NCI-H1694 treated with DMSO at 0.1 percent for 48 hours (cell line): ENCODE measurements at regions not wholly inside any gene's neighbourhood (a gene's known extent, or its start where the extent isn't known, plus 50 kb on each side); places are given as distances from the start of the nearest gene placed in this dataset.

Source experiments
- DNase-seq: peaks from one replicate; lab custom pipeline; 2025; lab: John Stamatoyannopoulos, UW

DNA sequence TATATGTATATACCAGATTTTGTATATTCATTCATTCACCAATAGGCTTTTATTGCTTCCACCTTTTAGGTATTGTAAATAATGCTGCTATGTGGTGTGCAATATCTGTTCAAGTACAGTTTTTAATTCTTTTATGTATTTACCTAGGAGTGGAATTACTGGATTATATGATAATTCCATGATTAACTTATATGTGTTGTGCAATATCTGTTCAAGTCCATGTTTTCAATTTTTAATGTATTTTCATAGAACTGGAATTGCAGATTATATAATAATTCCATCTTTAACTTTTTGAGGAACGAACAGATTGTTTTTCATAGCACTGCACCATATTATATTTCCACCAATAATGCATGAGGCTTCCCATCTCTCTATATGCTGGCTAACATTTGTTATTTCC lies 50.6 kb upstream of the L3MBTL4 start:
- DNase-seq: no peak

DNA sequence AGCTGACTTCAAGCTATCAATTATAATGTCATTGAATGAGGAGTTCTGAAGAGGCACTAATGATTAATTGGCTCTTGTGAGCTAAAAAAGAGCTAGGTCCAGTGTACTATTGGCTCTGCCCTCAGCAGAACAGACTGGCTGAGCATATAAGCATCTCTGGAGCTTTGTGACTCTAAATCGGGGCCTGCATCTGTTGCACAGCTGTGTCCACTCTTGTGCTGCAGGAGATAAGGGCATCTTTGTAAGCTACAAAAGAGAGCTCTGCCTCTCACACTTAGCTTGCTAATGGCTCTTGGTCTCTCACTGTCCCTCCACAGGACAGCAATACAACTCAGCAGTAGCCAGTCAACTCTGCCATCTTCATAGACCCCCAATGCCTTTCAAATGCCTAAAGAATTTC lies 61.5 kb upstream of the L3MBTL4 start:
- DNase-seq: no peak

DNA sequence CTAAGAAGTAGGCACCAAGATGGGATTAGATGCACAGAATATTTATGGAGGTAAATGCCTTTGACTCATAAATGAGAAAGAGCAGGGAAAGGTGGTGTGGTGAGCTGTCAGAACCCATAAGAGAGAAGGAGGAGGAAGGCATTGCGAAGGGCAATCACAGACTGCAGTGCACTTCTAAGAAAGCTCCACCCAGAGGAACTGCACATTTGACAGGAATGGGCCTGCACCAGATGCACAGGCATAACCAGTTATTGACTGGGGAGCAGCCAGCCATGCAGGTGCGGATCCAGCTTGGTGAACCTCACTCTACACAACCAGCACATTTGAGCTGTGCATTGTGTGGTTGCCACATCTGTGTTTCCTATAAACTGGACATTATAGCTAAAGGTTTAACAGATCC lies 62.2 kb upstream of the L3MBTL4 start:
- no peak for DNase-seq

DNA sequence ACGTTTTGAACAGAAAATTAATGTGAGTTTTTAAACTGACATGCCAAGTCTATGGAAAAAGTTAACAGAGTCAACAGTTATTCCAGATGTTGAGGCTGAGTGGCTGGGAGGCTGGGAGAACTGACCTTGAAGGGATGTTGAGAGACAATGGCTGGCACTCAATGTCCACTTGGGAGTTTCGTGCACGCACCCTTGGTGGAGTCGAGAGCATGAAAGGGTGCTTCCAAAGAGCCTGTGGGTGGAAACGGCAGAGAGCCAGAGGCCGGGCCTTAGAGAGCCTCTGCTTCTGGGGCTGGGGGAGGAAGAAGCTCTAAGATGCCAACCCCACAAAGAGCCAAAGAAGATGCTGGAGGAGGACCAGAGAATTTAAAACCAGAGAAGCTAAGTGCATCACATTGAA lies 63.4 kb upstream of the L3MBTL4 start:
- DNase-seq: no peak

DNA sequence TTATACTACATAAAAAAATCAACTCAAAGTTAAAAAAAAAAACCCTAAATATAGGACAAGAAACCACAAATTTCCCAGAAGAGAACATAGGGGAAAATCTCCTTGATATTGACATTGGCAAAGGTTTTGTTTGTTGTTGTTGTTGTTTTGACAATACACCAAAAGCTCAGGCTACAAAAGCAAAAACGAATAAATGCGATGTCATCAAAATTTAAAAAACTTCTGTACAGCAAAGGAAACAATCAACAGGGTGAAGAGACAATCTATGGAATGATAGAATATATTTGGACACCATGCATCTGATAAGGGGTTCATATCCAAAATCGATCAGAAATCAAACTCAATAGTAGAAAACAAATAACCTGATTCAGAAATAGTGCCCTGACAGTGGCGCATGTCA lies 65.0 kb upstream of the L3MBTL4 start:
- no peak for DNase-seq

DNA sequence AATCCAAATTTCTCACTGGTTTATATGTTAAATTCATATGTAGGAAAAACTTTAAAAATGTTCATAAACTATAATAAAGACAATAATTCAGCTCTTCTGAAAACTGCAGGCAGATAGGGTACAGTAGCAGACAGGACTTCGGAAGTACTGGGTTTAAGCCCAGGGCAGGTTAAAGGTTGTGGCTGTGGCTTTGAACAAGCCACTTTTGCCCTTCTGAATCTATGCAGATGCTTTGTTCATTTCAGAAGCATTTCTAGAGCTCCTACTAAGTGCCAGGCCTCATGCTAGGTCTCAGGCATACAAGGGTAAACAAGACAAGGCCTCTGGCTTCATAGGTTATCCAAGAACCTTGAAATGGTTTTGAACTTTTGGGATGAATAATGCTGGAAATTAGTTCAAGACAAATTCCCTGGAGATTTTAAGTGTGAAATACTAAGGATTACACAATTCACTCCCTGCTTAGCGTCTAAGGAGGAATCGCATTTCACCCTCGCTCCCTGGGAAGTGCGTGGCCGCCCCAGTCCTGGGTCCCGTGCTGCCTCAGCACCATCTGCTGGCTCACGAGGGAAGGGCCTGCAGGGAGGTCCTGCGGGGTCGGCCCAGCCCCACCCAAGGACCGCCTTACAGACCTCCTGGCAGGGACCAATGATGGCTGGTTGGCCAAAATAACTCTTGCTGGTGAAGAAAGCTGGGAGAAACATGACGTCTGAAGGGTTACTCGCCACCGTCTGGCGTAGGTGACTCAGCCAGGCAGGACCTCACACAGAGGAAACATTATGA lies 67.7 kb upstream of the L3MBTL4 start:
- DNase-seq: no peak

DNA sequence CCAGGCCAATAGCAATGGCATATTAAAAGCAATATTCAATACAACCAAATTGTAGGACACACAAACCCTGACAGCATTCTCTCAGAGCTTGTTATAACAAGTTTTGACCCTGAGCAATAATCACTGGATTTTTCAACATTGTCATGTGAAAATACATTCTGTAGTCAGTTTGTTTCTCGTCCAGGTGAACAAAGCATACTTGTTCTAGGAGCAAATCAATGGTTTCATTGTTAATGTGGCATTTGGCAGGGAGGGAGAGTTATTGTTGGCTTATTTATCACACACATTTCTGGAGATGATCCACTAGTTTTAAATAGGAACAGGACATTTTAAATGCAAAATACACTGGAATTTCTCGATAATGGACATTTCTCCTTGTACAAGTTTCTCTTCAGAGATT lies 69.9 kb upstream of the L3MBTL4 start:
- DNase-seq: no peak

DNA sequence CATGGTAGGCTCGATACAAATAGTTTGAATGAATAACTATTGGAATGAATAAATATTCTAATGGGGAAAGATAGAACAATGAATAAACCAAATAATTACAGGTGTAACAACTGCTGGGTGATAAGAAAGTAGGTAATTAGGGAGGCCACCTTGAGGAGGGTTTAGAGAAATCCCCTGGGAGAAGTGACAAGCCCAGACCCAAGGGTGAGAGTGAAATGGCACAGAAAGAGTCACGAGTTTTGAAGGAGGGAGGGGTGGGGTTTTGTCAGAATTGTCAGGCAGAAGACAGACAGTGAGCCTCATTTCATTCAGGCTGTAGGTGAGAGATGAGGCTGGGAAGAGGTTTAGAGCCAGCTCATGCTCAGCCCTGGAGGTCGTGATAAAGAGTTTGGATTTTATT lies 71.6 kb upstream of the L3MBTL4 start:
- DNase-seq: no peak

DNA sequence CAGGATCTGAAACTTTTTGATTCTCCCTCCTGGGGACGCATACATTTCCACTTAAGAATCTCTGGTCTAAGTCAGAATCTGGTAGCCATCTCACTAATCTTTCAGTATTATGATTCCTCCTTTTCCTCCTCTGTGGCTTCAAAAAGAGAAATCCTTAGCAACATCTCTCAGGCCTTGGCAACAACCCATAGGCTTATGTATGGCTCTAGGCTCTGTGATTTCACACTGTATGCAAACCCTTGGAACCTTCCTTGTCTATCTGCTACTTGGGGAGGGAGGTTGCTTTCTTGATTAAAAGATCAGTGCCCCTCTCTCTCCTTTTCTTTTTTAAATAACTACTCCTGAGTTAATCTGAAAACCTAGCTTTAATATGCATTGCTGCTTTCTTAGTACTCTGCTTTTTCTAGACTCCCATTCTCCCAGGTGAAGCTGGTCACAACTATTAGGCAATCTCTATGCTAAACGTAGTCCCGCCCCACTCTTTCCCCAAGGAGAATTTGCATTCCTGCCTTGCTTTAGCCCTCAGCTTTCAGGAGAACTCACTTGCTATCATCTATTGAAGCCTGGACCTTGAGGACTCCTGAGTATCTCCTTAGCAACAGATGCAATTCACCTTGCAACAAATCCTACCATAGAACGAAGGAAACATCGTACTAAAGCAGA lies 72.2 kb upstream of the L3MBTL4 start:
- DNase-seq: no peak

DNA sequence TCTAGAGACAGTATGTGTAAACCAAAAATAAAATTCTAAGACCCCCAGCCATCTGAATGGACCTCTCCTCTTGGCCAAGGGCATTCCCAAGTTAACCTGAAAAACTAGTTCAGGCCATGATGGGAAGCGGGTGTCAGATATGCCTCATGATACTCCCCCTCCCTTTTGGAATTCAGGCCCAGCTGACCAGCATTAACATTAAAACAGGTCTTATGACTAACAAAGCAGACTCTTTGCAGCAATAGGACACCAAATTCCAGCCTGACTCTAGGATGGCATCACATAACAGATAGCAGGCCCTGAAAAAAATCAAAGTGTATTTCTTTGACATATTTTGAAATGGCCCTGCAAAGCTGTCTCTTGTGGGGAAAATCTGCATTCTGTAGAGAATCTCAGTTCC lies 73.3 kb upstream of the L3MBTL4 start:
- no peak for DNase-seq

DNA sequence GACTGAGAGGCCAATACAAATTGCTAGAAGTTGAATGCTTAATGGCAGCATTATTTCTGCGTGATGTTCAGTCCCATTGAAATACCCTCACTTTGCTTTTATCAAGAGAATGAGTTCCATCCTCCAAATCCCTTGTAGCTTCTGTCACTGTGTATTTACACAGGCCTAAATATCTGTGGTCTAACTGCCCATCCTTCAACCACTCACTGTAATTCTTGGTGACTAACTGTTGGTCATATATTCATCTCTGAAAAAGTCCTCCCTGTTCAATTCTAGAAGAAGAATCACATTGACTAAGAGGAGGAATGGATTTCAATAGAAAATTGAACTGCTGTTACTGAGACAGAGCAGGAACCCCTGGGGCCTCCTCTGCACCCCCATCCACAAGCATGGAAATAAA lies 74.2 kb upstream of the L3MBTL4 start:
- no peak for DNase-seq

DNA sequence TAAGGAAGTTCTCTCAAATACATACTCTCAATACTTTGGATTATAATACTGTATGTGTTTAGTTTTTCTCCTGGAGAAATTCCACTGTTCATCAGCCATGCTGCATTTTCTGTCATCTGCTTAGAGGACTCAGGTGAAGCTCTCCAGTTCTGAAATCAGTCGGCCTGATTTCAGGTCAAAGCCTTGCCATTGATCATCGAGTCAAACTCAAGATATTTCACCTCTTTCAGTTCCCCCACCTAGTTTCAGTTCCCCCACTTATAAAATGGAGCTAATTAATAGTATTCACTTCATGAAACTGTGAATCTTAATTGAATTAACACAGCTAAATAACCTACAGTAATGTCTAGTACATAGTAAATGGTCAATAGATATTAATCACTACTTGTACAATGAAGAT lies 75.3 kb upstream of the L3MBTL4 start:
- no peak for DNase-seq

DNA sequence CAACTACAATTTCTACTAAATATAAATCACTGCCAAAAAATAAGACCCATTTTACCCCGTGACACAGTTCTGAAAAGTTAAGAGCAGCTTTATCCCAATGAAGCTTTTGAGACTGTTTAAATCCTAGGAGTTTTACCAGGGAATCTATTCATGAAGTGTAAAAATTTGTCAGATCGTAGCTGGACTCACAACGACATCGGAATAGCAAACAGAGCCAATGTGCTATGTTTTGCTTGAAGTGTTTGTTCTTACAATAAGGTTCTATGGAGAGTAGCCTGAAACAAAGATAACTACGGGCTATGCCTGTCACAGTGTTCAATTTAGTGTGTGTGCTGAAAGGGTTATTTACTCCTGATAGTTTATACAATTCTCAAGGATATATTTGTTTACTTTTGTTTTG lies 78.5 kb upstream of the L3MBTL4 start:
- DNase-seq: no peak

DNA sequence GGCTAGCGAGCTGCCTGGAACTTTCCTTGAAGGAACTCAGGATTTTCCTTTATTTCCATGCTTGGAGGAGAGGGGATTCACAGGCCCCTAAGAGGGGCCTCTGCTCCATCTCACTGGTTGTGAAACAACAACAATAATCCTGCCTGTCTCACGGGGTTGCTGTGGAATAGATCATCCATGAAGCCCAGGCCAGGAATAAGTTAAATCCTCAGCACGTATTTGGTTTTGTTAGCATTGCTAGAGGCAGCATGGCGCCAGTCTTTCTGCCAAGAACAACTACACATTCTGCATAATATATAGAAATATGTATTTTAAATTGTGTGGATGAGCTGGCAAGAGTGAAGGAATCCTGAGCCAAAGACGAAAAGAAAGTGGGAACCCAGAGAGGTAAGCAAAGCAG lies 80.8 kb upstream of the L3MBTL4 start:
- no peak for DNase-seq

DNA sequence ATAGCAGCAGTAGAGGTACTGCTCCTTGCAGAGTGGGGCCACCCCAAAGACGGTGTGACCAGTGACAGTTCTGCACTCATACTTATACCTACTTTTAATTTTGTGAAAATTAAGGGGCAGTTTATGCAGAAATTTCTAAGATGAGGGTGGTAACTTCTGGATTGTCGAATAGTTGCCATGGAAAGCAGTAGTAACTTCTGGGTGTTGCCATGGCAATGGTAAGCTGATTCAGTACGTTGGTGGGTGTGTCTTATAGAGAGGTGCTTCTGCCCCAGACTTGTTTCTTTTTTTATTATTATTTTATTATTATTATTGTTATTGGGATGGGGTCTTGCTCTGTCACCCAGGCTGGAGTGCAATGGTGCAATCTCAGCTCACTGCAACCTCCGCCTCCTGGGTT lies 82.8 kb upstream of the L3MBTL4 start:
- no peak for DNase-seq

DNA sequence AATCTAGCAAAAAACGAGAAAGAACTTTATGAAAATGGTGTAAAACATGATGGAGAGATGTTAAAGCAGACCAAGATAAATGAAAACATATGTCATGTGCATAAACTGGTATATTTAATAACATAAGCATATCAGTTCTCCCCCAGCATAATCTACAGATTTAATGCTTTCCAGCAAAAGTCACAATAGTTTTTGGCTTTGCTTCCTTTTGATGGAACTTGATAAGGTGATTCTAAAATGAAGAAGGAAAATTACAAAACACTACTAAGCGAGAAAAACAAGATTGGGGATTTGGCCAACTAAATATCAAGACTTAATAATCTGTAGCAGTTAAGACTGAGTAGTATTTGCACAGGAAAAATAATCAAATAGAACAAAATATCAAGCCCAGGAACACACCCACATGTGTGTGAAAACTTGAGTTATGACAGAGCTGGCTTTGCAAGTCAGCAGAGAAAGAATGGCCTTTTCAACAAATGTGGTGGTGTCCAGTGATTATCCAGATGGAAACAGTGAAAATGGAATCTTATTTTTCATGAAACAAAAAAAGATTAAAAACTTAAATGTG lies 83.7 kb upstream of the L3MBTL4 start:
- DNase-seq: no peak

DNA sequence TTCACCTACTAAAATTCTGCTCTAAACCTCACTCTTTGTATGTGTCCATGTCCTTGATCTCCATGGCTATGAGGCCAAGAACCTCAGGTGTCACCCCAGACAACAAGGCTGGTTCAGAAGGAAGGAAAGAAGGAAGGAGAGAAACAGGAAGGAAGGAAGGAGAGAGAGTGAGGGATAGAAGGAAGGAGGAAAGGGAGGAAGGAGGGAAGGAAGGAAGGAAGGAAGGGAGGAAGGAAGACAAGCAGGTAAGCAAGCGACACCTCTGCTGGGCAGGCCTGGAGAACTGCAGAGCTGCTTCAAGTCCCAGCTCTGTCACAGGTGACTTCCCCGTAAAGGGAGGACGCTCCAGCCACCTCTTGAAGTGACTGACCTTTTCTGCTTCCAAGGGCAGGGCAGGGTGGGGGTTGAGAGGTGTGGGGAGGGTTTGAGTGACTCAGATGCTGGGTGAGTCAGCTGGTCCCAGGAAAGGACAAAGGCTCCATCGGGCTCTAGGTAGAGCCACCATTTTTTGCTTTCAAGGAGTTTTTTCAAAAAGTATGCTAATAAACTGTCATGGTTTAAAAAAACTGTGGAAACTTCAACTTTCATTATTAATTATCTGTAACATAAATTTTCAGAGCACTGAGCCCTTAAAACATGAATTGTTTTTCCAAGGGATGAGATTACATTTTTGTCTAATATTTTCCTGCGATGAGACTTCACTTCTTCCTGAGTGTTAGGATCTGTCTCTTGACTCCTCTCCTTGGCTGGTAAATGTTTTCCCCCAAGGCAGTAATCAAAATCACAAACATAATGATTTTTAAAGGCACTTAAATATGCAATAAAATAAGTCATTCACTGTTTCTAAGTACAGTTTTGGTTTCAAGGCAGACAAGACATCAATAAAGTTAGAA lies 90.1 kb upstream of the L3MBTL4 start:
- no peak for DNase-seq

DNA sequence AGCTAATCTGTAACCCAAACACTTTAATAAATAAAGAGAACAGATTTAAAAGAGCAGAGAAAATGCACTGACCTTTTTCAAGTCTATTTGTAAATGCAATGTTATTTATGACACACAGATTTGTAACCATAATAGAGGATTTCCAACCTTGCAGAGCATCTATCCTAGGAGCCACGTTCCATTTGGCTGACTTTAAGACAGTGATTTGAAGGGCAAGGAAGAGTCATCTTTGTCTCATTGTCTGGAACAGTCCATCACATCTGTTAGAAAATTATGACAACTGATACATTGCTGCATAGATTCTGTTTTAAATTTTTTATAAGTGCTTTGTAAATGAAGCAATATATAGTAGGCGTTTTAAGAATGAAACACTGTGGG lies 90.8 kb upstream of the L3MBTL4 start:
- no peak for DNase-seq

DNA sequence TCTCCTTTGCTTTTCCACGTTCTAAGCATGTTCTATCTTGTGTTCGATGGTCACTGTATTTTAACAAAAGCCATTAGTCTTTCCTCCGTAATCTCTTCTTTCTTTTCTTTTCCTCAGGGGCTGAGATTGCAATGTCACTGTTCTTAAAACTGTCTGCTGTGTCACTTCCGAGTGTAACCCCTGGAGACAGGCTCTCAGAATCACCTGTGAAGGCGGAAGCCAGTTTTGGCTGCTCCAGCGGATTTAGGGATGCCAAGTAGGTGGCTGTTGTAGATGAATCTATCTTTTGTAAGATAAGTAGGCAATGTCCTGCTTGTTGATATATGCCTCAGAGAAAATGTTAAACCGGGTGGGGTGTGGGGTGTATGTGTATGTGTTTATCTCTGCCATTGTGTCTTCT lies 94.7 kb upstream of the L3MBTL4 start:
- DNase-seq: no peak

DNA sequence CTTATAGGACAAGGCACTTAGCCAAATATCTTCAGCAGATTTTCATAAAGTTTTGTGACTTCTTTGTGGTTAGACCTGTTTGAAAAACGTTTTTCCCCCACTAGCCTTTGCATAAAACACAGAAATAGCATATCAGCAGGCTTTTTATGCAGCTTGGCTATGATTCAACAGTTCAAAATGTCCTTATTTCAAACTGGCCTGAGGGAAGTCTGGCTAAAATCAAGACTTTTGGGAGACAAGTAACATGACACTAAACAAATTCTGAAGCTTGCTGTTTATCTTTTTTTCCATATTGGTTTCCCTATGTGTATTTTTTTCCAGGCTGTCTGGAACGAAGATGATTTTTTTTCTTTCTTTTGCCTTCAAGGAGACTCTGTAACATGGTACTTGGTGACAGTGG lies 95.1 kb upstream of the L3MBTL4 start:
- no peak for DNase-seq

DNA sequence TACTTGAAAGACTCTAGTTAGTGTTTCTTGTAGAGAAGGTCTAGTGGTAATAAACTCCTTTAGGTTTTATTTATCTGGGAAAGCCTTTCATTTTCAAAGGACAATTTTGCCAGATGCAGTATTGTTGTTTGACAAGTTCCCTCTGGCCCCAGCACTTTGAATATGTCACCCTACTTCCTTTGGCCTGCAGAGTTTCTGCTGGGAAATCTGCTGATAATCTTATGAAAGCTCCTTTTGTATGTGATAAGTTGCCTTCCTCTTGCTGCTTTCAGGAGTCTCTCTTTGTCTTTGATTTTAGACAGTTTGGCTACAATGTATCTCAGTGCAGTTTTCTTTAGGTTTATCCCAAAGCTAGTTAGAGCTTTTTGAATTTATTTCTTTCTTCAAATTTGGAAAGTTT lies 106.2 kb upstream of the L3MBTL4 start:
- DNase-seq: no peak

DNA sequence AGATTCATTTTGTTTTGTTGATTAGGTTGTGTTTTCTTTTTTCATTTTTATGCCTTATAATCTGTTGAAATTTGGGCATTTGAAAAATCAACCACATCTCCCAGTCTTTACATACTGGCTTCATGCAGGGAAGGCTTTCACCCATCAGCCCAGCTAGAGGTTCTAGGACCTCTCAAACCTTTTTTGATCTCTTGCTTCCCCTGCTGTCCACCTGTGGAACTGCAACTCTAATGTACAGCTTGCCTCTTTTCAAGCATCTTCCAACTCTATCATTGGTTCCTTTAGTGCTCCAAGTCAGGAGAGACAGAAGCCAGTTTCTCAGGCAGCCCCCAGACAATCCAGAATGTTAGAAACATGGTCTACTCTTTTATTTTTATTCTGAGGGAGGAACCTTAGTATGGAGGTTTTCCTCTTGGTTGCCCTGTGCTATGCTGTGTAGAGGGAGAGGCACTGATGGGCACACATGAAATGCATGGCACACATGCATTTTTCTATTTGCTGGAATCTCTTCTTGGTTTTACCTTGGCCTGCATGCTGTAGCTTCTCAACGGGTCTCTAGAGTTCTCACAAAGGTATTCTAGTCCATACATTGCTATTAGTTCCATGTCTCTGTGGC lies 107.2 kb upstream of the L3MBTL4 start:
- peak; percentile 2 for DNase-seq
